ENCODE measurements at regions not wholly inside any gene's neighbourhood (a gene's known extent, or its start where the extent isn't known, plus 50 kb on each side); places are given as distances from the start of the nearest gene placed in this dataset.
A peak's percentile ranks its signal among the peaks of the same experiment; 100 is the strongest.
"Not testable (repeated sequence)": the region's sequence is repeated elsewhere in the genome, so short reads cannot be mapped to it uniquely, and the experiment has no call there.

DNA sequence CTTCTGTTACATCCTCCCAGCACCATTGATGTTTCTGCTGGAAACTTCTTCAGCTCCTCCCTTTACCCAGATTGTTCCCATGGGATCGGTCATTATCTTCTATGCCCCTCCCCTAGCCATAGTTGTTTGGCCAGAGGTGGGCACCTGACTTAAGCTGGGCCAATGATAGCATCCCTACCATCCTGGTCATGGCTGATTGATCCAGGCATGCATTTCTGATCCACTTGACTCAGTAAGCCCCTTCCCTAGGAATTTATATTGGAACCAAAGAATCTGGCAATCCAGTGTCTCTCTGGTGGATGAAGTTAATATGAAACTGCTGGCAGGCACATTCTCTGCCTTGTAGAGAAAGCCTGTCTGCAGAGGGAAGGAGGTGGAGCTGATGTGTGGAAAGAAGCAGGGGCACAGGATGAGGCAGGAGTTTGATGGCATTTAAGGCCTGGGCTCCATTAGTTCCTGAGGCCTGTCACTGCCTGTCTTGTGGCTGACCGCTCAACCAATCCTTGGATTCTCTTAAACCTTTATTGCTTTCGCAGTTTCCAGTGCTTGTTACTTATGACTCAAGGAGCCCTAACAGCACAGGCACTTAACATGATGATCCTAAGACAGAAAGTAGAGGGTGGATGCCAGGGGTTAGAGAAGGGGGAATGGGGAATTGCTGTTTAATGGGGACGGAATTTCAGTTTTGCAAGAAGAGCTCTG, 152.4 kb downstream of the ABCC12 start:
- DNase-seq (ENCODE audit: low read depth), result no peak

- DNase-seq (ENCODE audit: low read depth), result no peak
Observed at GRCh38 chr16:48001324-48001895, 154.4 kb downstream of the ABCC12 start.

DNA sequence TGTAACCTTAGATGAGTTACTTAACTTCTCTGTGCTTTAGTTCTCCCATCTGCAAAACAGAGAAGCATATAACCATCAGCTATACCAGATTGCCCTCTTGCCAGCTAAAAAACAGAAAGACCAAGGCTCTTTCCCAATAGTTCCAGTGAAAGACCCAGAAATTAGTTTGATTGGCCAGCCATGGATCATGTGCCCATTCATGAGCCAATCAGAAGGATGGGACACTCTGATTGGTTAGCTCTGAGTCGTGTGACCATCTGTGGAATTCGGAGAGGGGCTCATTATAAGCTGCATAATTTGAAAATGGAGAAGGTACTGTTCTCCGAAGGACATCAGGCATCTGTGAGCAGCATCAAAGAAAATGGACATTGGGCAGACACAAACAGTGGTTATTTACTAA, 155.2 kb downstream of the ABCC12 start:
- DNase-seq (ENCODE audit: low read depth), result no peak

GRCh38 chr16:47999595-47999994, 156.2 kb downstream of the ABCC12 start:
- no peak for DNase-seq (ENCODE audit: low read depth)

DNA sequence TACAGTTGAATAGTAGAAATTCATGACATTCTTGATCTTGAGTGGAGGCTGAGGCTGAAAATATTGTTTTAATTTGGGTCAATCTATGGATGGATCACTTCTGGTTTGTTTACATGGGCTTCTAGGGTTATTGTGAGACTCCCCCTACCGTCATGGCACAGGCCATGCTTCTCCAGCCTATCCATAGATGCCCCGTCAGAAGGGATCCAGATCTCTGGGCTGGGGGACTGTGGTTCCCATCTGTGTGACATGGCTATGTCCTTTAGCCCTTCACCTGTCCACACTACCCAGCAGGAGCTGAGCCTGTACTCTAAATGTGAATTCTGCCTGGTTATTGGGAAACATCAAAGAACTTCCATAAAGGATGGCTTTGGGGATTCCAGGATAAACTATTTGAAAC, 160.4 kb downstream of the ABCC12 start:
- DNase-seq (ENCODE audit: low read depth), result peak; percentile 21

GRCh38 chr16:47991491-47991890, 164.3 kb downstream of the ABCC12 start:
- no peak for DNase-seq (ENCODE audit: low read depth)

DNA sequence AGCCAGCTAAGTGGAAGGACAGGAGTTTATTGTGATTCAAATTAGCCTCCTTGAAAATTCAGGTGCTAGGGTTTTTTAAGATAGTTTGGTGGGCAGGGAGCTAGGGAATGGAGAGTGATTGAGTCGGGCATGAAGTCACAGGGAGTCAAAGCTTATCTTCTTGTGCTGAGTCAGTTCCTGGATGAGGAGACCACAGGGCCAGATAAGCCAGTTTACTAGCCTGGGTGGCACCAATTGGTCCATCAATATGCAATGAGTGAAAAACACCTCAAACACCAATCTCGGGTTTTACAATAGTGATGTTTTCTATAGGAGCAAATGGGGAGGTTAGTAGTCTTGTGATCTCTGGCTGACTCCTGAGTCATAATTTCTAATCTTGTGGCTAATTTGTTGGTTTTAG, 165.1 kb downstream of the ABCC12 start:
- no peak for DNase-seq (ENCODE audit: low read depth)

GRCh38 chr16:47987136-47987535, 168.7 kb downstream of the ABCC12 start:
- DNase-seq (ENCODE audit: low read depth), result peak; percentile 10

DNA sequence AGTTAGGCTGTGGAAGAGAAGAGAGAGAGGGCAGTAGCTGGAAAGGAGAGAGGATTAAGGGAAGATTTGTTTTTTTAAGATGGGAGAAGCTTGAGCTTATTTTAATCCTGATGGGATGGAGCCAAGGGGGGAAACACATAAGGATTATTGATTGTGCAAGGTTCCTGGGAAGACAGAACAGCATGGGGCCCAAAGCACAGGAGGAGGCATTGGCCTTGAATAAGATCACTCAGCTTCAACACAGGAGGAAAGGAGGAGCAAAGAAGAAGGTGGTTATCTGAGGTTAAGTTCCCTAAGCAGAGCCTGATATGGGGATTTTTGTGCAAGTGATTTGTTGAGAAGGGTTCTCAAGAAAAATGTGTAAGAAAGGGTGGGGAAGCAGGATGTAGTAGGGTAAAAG, 169.8 kb downstream of the ABCC12 start:
- no peak for DNase-seq (ENCODE audit: low read depth)

DNA sequence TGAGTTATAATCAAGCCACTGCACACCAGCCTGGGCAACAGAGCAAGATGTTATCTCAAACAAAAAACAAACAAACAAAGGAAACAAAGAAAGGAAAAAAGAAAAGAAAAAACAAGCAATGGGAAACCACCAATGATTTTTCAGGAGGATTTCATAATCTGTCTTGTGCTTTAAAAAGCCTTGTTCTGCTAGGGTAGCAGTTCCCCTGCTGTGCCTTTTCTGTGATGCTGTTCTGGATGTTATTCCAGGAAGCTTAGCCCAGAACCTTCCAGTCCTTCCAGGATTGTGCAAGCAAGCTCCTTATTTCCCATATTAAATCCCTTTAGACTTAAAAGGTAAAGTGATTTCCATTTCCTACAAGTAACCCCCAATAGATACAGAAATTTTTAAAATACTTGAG, 171.1 kb downstream of the ABCC12 start:
- no peak for DNase-seq (ENCODE audit: low read depth)

GRCh38 chr16:47983999-47984580, 171.7 kb downstream of the ABCC12 start:
- peak; percentile 27 for DNase-seq (ENCODE audit: low read depth)

- DNase-seq (ENCODE audit: low read depth), result no peak
Observed at GRCh38 chr16:47980212-47980611, 175.6 kb downstream of the ABCC12 start.

DNA sequence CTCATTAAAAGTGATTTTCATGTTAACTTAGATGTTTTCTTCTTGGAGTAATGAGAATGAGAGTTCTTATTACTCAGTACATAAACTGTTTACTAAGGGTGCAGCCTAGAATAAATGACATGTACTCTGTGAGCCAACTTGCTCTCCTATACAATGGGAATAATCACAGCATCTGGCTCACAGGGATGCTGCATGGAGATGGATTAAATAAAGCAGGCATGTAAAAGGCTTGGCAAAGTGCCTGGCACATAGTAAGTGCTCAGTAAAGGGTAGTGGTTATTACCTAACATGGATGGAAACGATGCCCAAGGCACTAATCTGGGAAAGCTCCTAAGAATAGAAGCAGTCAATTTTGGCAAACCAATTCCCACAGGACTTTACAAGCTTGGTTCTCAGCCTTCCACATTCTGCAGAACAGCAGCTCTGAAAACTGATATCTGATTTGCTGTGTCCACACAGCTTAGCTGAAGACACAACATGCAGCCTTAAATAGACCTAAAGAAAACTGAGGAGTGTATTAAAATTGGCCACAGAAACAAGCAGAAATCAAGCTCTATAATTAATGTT, 176.1 kb downstream of the ABCC12 start:
- no peak for DNase-seq (ENCODE audit: low read depth)

DNA sequence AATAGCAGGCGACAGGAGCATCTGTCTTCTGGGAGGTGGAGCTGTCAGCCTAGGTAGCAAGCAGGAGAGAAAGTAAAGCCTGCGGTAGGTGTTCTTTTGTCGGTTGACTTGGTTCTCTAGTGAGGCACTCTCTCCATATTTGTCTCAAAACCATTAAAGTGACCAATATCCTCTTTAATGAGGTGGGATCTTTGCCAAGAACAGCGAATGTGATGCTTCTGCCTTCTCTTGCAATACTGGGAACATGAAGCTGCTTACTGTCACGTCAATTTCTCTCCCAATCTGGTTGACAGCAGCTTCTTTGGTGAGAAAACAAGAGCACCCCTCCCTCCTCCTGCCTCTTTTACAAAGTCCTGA, 176.7 kb downstream of the ABCC12 start:
- DNase-seq (ENCODE audit: low read depth), result no peak

DNA sequence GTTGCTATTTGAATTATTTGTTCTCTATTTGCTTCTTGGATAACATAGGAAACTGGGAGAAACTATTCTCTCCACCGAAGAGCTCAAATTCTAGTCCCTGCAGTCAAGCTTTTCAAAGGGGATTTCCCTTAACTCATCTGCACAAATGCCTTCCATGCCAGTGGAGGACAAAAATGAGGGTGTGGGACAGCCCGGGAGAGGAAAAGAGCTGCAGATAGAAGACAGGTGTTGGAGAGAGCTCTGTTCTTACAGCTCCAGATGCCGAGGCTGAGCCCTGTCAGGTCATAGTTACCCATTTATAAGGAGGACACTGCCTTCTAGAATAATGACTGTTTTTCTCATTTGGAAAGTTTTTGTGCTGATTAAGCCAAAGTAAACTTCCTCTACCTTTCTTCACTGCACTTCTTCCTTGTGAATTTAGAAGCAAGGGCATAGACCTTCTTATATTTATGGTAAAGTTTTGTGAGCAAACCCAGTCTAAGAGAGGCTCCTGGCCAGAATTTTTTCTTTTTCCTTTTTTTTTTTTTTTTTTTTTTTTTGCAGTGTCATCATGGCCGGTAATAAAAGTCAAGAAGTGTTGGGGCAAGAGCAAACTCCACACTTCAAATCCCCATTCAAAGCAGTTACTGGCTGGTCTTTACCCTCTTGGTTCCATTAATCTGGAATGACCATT, 177.2 kb downstream of the ABCC12 start:
- no peak for DNase-seq (ENCODE audit: low read depth)

DNA sequence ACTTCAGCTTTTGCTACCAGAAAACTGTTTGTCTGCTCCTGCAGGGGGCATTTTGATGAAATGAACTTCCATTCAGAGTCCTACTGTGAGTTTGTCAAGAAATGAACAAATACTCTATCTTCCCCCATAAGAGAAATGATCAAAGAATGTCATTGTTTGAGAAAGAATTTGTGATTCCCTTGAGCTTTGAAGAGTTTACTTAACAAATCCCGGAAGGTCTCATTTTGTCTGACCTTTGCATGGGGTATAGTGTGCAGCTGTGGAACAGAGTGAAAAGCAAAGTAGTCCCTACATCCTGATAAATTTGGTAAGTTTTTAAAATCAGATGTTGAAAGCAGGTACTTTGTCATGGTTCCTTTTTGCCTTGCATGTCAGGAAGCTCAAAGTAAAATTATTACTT, 178.0 kb downstream of the ABCC12 start:
- no peak for DNase-seq (ENCODE audit: low read depth)

DNA sequence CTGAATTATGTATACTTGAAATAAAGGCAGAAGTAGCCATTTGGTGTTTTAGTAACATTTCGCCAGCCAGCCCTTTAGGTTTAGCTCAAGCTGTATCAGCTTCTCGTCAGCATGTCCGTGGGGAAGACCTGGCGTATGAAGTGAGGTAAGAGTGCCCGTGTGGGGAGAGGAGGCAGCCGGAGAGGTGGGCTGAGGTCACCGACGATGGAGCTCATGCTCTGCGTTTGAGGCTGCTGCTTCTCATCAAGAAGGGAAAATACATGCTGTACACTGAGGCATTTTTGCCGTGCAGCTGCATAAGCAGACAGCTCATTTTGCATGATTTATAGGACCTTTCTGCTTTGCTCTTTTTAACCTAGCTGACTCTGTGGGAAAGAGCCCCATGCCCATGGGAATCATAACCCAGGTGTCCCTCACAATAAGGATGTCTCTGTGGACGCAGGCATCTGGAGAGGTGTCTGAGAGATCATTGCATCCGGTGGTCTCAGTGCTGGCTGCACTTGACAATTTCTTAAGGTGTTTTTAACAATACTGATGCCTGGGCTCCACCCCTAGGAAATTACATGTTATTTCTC, 179.1 kb downstream of the ABCC12 start:
- DNase-seq (ENCODE audit: low read depth), result no peak

DNA sequence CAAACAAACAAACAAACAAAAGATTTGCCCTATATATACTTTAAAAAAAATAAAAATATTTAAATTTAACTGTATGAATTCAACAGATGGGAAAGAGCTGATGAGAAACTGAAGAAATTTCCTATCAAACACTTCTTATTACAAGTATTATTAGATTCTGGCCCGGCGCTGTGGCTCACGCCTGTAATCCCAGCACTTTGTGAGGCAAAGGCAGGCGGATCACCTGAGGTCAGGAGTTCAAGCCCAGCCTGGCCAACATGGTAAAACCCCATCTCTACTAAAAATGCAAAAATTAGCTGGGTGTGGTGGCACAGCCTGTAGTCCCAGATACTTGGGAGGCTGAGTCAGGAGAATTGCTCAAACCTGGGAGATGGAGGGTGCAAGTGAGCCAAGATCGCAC, 180.8 kb downstream of the ABCC12 start:
- not testable (repeated sequence) for DNase-seq (ENCODE audit: low read depth)

DNA sequence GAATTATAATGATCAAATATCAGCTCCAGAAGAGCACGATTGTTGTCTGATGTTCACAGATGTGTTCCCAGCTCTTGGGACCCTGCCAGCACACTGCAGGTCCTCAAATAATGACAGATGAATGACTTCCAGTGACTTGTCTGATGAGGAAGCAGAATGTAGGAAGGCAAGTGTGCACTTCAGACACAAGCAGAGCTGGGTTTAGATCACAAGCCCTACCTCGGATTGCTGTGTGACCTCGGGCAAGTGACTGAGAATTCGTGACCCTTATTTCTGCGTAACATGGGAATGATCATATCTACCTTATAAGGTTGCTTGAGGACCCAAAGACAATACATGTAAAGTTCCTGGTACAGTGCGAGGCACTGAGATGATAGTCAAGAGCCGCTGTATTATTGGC, 182.2 kb downstream of the ABCC12 start:
- no peak for DNase-seq (ENCODE audit: low read depth)

GRCh38 chr16:47972246-47972985, 183.4 kb downstream of the ABCC12 start:
- DNase-seq (ENCODE audit: low read depth), result no peak

DNA sequence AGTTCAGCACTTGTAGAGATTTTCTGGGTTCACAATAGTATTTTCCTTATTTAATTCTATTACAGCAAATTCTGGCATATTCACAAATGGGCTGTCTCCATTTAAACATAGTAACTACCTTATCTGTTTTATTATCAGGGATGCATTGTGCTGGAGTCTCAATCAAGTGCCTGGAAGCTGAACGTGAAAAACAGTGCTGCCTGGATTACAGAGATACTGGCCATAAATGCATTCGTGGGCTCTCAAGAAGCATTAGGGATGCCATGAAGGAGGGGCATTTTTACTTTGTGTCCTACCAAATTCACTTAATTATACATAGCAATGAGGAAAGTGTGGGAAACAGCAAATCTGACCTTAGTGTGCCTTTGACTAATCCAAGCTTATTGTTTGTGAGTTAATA, 184.6 kb downstream of the ABCC12 start:
- DNase-seq (ENCODE audit: low read depth), result no peak

Measured in ELR (cell line).